GM12874 (cell line): ENCODE measurements at regions not wholly inside any gene's neighbourhood (a gene's known extent, or its start where the extent isn't known, plus 50 kb on each side); places are given as distances from the start of the nearest gene placed in this dataset.

ENCODE experiments used
- CTCF ChIP-seq: IDR thresholded peaks from 2 replicates; pipeline ENCODE4 v1.5.1; 2011; ENCODE audit warnings: low read depth, mild to moderate bottlenecking, control low read depth, low read length, moderate library complexity; ENCODE audit not compliant: insufficient read depth

GRCh38 chr19:28322945-28323344 is 890.0 kb downstream of the UQCRFS1 start:
- TF ChIP-seq CTCF = no peak

- TF ChIP-seq CTCF = no peak
Observed at GRCh38 chr19:28322491-28322890, 890.5 kb downstream of the UQCRFS1 start.

GRCh38 chr19:28319918-28320317 is 893.0 kb downstream of the UQCRFS1 start:
- no peak for TF ChIP-seq CTCF

GRCh38 chr19:28319227-28319626 is 893.7 kb downstream of the UQCRFS1 start:
- TF ChIP-seq CTCF = no peak

GRCh38 chr19:28318469-28319179 is 894.3 kb downstream of the UQCRFS1 start:
- no peak for TF ChIP-seq CTCF

- TF ChIP-seq CTCF = no peak
Observed at GRCh38 chr19:28316464-28316863, 896.5 kb downstream of the UQCRFS1 start.

GRCh38 chr19:28314756-28315155 is 898.2 kb downstream of the UQCRFS1 start:
- no peak for TF ChIP-seq CTCF
